HG03135 (cell line): ENCODE measurements at regions not wholly inside any gene's neighbourhood (a gene's known extent, or its start where the extent isn't known, plus 50 kb on each side); places are given as distances from the start of the nearest gene placed in this dataset.
"Not testable (repeated sequence)": the region's sequence is repeated elsewhere in the genome, so short reads cannot be mapped to it uniquely, and the experiment has no call there.

Experiments used
- ATAC-seq: cut with Tn5 transposase; IDR thresholded peaks from one replicate; pipeline ENCODE4 v1.9.1; 2021; ENCODE audit warnings: mild to moderate bottlenecking, moderate library complexity; ENCODE audit not compliant: unreplicated experiment

DNA sequence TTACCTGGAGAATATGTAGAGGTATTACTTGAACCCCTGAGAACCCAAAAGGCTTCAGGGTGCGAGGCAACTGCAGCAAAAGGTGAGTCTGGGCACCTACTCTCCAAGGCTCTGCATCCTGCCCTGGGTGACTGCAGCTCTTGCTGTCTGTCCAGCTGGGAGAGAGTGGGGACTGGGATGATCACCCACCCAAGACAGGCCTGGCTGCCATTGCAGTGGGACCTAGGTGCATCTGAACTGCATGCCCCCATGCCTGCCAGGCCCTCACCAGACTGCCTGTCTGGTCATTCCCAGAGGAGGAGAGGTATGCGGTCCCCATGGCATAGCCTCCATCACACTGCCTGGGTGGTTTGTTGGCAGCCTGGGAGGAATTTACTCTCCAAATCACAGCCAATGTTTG, 563.9 kb downstream of the TFAP2A start:
- no peak for ATAC-seq

- no peak for ATAC-seq
Measured at GRCh38 chr6:9848094-9848493, 566.8 kb downstream of the TFAP2A start.

DNA sequence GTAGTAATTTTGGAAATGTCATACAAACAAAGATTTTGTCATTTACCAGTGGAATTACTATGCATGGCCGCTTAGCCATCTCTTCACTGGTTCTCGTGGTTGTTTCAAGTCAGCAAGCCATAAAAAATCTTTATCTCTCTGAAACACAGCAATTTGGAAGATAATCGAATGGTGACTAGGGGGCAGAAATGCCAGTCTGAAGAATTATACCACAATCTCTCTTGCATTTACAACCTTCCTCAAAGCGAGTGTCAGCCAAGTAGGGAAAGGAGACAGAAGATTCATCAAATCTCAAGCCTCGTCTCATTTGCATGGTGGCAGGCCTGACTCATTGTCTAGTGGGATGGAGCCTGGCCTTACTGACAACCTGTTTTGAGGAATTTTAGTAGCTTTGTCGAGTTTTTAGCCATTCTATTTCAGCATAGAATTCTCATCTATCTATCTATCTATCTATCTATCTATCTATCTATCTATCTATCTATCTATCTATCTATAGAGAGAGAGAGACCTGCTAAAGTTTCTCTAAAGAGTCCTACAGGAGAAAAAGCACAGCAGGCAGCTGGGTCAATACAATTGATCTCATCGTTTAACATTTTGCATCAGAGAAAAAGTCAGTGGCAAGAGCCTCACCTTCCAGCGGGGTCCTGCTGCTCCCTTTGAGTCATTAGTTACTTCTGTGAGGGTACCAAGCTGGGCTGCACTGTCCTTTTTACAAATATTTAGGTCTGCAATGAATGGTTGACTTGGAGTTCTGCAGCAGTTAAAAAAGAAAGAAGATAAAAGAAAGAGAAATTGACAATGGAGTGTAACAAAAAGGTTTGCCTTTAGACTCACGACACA, 572.8 kb downstream of the TFAP2A start:
- no peak for ATAC-seq

GRCh38 chr6:9834233-9834632, 580.6 kb downstream of the TFAP2A start:
- no peak for ATAC-seq

DNA sequence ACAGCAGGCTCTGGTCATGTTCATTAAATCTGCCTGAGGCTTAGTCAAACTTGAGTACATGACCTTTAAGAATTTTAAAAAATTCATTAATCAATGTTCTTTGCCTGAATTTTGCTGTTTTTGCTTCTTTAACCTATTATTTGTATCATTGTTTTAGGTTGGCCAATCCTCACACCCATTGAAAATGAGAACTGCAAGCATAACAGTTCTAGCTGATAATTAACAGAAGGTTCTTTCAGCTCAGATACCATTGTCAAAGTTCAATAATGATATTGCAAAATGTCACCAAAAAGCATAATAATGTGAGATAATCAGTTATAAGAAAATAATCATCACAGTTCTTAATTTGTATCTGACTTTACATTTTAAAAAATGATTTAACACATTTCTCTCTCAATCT, 583.1 kb downstream of the TFAP2A start:
- no peak for ATAC-seq

GRCh38 chr6:9830808-9831207, 584.1 kb downstream of the TFAP2A start:
- no peak for ATAC-seq

GRCh38 chr6:9825526-9825925, 589.3 kb downstream of the TFAP2A start:
- no peak for ATAC-seq

GRCh38 chr6:9810727-9811126, 604.1 kb downstream of the TFAP2A start:
- ATAC-seq, result not testable (repeated sequence)

DNA sequence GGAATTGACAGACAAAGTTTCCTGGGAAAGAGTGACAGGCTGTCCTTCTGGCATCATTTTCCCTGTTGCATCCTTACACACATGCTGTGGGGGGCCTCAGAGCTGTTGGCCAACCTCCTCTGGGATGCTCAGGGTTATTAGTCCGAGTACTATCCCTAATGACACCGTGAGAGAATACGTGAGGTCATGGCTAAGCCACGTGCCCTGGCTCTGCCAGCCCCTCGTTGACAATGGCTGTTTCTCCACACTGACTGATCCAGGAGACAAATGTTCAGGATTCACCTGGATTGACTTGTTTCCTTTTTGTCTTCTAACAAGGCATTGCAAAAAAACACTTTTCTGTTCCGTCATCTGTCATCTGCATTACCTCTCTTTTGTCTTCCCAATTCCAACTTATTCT, 604.6 kb downstream of the TFAP2A start:
- ATAC-seq, result no peak

- no peak for ATAC-seq
Measured at GRCh38 chr6:9806195-9806594, 608.7 kb downstream of the TFAP2A start.

DNA sequence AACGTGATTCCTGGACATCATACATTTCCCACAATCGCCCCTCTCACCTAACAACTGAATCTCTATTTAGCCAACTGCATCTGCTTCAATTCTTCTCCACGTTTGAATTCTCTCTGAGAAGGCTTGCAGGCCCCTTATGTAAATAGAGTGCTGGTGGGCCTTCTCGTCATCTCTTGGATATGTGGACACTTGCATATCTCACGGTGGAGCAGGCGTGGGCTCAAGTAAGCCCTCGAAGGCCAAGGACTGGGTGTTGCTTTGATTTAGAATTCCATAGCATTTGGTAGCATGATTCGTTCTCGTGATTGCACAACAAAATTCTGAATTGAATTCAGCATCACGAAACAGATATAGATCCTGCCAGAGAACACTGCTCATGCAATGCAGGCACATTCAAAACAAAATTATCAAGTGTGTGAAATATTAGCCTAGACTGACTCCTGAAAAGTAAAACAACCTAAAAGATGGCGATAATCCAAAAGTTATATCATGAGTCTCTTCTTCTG, 613.6 kb downstream of the TFAP2A start:
- no peak for ATAC-seq

GRCh38 chr6:9799582-9799981, 615.3 kb downstream of the TFAP2A start:
- no peak for ATAC-seq

- no peak for ATAC-seq
Measured at GRCh38 chr6:9796827-9797226, 618.0 kb downstream of the TFAP2A start.

- ATAC-seq, result no peak
Measured at GRCh38 chr6:9795880-9796279, 619.0 kb downstream of the TFAP2A start.

DNA sequence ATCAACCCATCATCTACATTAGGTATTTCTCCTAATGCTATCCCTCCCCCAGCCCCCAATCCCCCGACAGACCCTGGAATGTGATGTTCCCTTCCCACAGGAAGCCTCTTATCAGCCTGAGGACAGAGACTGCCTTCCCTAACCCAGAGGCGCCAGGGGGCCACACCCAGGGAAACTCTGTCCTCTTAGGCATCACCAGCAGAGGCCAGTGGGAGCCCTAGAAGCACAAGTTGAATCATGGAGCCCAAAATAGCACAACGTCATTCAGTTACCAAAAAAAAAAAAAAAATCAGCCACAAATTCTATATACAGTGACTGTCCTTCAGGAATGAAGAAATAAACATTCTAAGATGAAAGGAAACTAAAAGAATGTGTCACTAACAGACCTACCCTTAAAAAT, 625.7 kb downstream of the TFAP2A start:
- ATAC-seq, result no peak

DNA sequence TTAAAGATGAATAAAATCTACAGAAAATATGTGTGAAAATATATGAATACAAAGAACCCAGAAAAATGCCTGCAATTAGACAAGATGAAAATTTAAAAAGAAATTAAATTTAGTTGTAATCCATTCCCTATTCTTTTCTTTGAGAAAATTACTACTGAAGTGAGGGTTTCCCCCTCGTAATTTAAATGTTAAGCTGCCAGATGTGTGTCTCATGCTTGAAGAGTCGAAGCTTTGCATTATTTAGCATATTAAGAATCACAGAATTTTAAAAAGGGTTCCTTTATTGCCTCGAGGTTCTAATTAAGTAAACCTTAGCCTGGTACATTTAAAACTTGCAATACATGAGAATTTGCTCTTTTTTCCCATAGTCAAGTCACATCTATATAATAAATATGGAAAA, 630.1 kb downstream of the TFAP2A start:
- ATAC-seq, result no peak

- ATAC-seq, result no peak
Measured at GRCh38 chr6:9783567-9783966, 631.3 kb downstream of the TFAP2A start.

GRCh38 chr6:9766240-9766915, 648.5 kb downstream of the TFAP2A start:
- no peak for ATAC-seq

- no peak for ATAC-seq
Measured at GRCh38 chr6:9761220-9761619, 653.7 kb downstream of the TFAP2A start.

- ATAC-seq, result no peak
Measured at GRCh38 chr6:9754515-9754914, 660.4 kb downstream of the TFAP2A start.

DNA sequence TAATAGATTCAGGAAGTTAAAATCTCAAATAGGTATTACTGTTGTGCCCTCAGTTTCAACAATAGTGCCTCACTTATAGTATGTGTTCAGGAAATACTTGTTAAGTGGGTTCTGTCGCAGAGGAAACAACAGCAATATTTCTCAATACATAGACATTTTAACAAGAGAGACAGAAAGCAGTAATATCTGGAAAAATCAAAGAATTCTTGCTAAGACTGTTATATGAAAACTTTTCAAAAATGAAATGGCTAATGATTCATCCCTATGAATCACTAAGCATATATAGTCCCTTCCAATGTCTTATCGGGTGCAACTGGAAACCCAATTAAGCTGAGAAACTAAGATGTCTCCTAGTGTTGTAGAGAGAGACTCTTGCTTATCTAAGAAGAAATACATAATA, 668.9 kb downstream of the TFAP2A start:
- ATAC-seq, result no peak

DNA sequence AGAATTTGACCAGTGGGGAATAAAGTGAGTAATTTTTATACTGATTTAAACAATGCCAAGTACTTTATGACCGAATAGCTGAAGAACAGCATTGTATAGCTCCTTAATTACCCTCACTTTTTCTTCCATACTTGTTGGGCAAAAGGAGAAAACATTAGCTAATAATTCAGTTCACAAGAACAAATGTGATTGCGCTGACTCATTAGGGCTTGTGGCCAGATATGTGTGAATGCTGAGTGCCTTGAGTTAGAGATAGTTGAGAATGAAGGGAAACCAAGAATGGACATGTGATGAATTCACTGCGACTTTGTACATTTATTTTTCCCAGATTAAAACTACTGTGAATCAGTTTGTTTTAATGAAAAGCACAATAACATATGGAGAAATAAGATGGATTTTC, 669.4 kb downstream of the TFAP2A start:
- ATAC-seq, result no peak
